GM18508 (cell line): ENCODE measurements at regions not wholly inside any gene's neighbourhood (a gene's known extent, or its start where the extent isn't known, plus 50 kb on each side); places are given as distances from the start of the nearest gene placed in this dataset.
A peak's percentile ranks its signal among the peaks of the same experiment; 100 is the strongest.

ENCODE experiments used
- ATAC-seq: cut with Tn5 transposase; IDR thresholded peaks from one replicate; pipeline ENCODE4 v1.9.1; 2021; ENCODE audit warnings: moderate number of reproducible peaks; ENCODE audit not compliant: insufficient read depth, unreplicated experiment

- ATAC-seq = no peak
Measured at GRCh38 chr9:99509065-99509745, 287.1 kb downstream of the SEC61B start.

- no peak for ATAC-seq
Measured at GRCh38 chr9:99509900-99510535, 287.9 kb downstream of the SEC61B start.

- no peak for ATAC-seq
Measured at GRCh38 chr9:99511723-99512122, 289.6 kb downstream of the SEC61B start.

GRCh38 chr9:99513441-99514112 is 291.5 kb downstream of the SEC61B start:
- peak; percentile 65 for ATAC-seq

- ATAC-seq = peak; percentile 39
Measured at GRCh38 chr9:99515093-99515492, 293.0 kb downstream of the SEC61B start.

- ATAC-seq = no peak
Measured at GRCh38 chr9:99515895-99516656, 294.0 kb downstream of the SEC61B start.

GRCh38 chr9:99516657-99517049 is 294.6 kb downstream of the SEC61B start:
- ATAC-seq = no peak

GRCh38 chr9:99523838-99524237 is 297.8 kb upstream of the NR4A3 start:
- no peak for ATAC-seq

GRCh38 chr9:99531313-99531712 is 290.4 kb upstream of the NR4A3 start:
- ATAC-seq = no peak

GRCh38 chr9:99533421-99533820 is 288.3 kb upstream of the NR4A3 start:
- ATAC-seq = no peak

- no peak for ATAC-seq
Measured at GRCh38 chr9:99537996-99538395, 283.7 kb upstream of the NR4A3 start.

- ATAC-seq = no peak
Measured at GRCh38 chr9:99544526-99544925, 277.2 kb upstream of the NR4A3 start.

- no peak for ATAC-seq
Measured at GRCh38 chr9:99549441-99549840, 272.2 kb upstream of the NR4A3 start.

GRCh38 chr9:99555792-99556191 is 265.9 kb upstream of the NR4A3 start:
- no peak for ATAC-seq

GRCh38 chr9:99556998-99557397 is 264.7 kb upstream of the NR4A3 start:
- no peak for ATAC-seq

GRCh38 chr9:99557816-99558215 is 263.9 kb upstream of the NR4A3 start:
- ATAC-seq = no peak

- ATAC-seq = no peak
Measured at GRCh38 chr9:99559776-99560175, 261.9 kb upstream of the NR4A3 start.

GRCh38 chr9:99560561-99560960 is 261.1 kb upstream of the NR4A3 start:
- ATAC-seq = no peak

- ATAC-seq = no peak
Measured at GRCh38 chr9:99561509-99561917, 260.2 kb upstream of the NR4A3 start.

- no peak for ATAC-seq
Measured at GRCh38 chr9:99561961-99562565, 259.6 kb upstream of the NR4A3 start.
